ENCODE measurements at regions not wholly inside any gene's neighbourhood (a gene's known extent, or its start where the extent isn't known, plus 50 kb on each side); places are given as distances from the start of the nearest gene placed in this dataset.

DNA sequence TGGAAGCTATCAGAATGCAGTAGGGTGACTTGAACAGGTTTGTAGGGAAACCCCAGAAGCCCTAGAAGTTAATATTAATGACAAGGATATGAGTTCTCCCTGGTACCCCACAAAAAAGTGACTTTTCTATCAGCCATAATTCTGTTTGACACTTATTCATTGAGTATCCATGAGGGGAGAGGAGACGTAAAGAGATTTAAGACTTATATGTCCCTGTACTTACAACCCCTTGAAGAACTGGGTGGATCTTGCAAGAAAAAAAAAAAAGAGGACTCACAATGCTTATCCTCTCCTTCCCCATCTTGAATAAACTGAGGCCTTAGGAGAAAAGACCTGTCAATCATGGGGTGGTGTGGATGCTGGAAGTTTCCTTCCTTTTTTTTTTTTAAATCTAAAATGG lies 203.5 kb downstream of the CBLN1 start:
- DNase-seq = no peak

DNA sequence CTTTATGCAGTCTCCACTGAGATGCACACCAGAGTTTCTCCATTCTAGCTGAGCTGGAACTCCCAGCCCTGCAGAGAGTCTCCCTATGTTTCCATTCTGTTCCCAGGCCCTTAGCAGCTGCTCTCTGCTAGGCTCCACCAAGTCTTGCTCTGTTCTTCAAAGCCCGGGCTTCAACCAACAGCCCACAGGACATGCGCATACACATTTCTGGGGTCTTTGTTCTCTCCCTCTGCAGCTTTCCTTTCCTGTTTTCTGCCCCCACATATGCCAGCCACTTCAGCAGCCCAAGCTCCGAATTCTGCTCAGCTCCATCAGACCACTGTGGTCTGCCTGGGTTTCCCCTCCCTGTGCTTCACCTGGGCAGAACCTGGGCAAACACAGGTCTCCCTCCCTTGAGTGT lies 205.9 kb downstream of the CBLN1 start:
- no peak for DNase-seq

GRCh38 chr16:49068224-49068623 lies 213.4 kb downstream of the CBLN1 start:
- DNase-seq = no peak

DNA sequence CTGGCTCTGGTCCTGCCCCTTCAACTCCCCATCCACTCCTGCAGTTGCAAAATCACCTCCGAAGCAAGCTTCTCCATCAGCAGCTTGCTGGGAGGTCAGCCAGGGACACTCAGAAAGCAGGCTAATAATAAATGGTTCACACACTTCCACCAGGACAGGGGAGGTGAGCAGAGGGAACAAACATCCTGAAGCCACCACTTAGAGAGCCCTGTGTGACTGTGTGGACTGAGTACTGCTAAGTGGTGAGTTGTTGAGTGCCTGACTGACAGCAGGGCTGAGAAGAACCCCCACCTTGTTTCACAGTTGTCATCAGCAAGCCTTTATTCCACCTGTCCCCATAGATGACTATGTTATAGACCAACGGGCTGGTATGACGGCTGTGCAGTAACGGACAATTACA lies 213.9 kb downstream of the CBLN1 start:
- DNase-seq = no peak

GRCh38 chr16:49061137-49061714 lies 220.4 kb downstream of the CBLN1 start:
- no peak for DNase-seq

DNA sequence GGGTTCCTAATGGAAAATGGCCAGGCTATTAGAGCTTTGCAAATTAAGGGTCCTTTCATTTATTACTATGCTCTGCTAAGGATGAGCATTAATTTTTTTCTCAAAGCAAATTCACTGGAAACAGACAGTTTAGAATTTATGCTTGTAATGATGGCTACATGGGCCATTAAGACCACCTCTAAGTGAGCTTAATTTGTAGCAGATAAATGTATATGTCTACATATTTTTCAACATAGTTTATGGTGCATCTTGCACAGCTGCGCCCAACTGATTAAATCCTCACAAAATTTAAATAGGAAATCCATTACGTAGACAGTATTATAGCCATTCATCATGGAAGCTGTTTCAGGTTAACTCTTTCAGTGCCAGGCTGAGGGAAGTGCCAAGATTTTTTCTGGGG lies 220.9 kb downstream of the CBLN1 start:
- DNase-seq = no peak

- DNase-seq = no peak
These were observed 223.3 kb downstream of the CBLN1 start for GRCh38 chr16:49058382-49058781.

GRCh38 chr16:49057936-49058335 lies 223.7 kb downstream of the CBLN1 start:
- DNase-seq = no peak

DNA sequence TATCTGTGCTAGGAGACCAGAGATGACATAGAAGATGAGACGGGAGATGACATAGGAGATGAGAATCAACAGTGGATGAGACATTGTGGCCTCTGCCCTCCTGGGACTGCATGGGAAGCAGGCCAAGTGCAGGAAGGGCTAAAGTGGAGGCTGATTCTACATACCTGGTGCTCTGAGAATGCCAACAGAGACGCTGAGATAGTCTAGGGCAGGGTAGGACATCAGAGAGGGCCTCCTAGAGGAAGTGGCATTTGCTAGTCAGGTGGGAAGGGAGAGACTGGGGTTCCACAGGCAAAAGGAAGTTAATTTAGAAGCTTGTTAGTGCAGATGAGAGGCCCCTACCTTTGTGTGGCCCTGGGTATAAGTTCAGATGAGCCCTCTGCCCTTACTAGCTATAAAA lies 224.2 kb downstream of the CBLN1 start:
- no peak for DNase-seq

DNA sequence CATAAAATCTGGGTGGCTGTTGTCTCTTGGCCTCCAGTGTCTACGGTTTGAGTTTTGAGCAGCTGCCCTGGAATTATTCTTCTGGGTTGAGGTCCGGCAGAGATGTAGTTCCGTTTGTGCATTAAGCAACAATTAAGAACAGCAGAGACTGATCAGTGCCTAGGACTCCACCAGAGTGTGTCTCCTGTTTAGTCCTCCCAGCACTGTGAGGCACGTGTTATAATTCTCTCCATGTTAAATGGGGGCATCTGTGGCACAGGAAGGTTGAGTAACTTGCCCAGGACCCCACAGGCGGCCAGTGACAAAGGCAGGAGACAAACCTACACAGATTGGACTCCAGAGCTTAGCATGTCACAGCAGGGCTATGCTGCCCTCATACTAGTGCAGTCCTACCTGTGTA lies 225.1 kb downstream of the CBLN1 start:
- DNase-seq = no peak

- no peak for DNase-seq
These were observed 225.7 kb downstream of the CBLN1 start for GRCh38 chr16:49055824-49056545.

DNA sequence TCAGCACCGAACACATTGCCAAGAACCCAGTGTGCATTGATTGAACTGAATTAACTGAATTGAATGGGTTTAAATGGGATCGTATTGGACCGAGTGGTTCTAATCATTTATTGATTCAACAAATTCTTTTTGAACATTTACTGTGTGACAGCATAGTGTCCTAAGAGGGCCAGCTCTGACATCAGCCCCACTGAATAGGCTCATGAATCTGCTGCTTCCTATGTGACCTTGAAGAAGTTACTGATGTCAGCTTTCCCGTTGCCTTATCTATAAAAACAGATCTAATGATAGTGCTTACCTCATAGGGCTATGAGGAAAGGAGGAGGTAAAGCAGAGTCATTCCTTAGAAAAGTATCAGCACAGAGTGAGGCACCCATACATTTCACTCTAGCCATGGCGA lies 226.3 kb downstream of the CBLN1 start:
- no peak for DNase-seq

DNA sequence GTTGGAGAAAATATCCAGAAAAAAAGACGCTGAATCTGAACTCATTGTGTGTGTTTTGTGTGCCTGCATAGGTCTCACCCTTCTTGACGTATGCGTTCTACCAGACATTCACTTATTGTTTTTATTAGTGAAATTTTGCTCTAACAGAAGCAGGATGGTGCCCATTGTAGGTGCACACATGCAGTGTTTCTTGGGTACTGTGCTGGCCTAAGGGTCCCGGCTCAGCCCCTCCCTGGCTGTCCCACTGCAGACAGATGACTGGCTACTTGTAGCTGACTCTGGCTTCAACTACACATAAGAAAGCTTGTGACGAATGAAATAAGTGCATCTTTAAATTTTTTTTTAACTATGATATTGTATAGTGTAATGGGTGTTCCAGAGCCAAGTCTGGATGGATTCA lies 227.0 kb downstream of the CBLN1 start:
- DNase-seq = no peak

DNA sequence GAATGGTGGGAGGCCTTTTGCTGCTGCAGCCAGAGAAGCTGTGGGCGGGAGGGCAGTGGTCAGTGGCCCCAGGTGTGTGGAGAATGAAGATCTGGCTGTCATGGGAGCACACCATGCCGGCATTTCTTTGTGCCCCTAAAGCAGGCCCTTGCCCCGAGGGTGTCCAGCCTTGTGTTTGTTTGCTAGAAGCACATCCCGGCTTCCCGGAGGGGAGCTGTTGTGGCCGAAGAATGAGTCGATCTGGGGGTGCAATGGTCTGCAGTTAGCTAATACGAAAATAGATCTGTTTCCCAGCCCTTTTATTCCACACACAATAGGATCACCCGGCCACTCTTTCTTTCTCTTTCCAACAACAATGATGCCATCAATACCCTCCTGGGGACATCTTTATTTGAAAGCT lies 228.8 kb downstream of the CBLN1 start:
- DNase-seq = no peak

GRCh38 chr16:49051576-49051975 lies 230.1 kb downstream of the CBLN1 start:
- no peak for DNase-seq

DNA sequence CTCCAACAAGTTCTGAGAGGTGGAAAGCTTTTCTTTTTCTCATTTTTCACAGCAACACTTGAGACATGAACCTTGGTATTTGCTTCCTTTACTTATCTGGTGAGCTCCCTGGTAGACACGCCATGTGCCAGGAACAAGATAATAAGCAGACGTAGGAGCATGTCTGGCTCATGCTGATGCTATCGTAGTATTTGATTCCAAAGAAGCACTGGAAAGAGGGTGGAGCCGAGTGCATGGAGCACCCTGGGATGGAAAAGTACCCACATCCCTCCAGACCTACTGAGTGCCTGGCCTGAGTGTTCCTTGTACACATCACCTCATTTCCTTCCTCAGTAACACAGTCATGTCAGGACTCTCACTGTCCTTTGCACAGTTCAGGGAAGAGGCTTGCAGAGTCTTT lies 231.0 kb downstream of the CBLN1 start:
- DNase-seq = no peak

DNA sequence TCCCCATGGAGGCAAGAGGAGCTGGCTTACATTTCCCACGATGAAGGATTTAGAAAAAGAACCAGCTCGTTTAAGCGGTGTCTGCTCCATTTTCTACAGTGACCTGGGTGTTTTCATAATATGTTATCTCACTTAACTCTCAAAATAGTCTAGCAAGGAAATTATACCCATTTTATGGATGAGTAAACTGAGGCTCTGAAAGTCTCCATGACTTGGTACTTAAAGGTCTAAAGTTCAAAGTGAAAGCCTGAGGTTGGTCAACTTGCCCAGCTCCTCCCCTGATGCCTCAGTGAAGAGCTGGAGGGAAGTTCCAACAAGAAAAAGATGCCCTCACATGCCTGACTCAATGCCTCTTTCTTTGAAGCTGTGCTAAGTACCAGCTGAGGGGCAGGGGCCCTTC lies 232.0 kb downstream of the CBLN1 start:
- DNase-seq = no peak

DNA sequence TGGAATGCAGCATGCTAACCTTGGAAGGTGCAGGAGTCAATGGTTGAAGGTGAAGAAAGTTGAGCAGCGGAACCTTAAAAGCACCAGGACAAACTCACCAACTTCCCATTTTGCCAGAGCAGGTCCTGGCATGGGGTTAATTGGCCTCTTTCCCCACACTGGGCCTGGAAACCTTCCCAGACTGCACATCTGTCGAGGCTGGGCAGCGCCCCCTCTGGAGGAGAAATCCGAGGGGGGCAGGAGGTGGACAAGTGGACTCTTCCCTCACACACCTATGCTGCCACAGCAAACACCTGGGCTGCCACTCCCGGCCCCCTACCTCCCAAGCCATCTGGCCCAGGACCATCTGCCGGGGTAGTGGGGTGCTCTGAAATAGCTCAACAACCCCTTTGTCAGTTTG lies 232.4 kb downstream of the CBLN1 start:
- DNase-seq = no peak

- no peak for DNase-seq
These were observed 233.1 kb downstream of the CBLN1 start for GRCh38 chr16:49048557-49048956.

DNA sequence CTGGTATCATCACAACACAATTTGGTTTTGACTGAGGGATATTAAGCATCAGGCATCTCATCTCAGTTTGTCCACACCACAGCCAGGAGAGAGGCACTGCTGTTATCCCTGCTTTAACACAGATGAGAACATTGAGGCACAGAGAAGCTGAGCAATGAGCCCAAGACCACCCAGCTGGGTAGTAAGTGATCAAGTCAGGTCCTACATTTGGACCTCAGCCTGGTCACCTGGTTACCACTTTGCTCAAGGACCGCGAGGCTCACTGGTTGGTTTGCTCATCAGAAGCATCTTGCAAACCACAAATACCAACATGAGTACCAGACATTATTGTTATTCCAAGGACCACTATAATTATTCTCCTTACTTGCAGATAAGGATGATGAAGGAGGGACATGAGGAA lies 245.5 kb downstream of the CBLN1 start:
- DNase-seq = no peak

DNA sequence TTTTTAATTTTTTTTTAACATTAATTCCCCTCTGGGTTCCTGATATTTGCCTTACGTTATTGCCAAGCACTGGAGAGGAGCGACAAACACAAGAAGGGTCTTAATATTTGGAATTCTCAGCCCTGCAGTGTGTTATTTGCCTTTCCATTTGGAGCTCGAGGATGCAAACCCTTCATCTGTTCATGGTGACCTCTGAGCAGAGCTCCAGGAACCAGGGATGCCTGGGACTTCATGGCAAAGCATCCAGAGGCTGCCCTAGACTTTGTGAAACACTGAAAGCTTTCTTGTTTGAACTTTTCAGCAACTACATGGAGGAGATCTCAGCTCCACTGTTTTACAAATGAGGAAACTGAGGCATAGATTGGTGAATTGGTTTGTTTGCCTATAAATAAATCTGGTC lies 254.2 kb downstream of the CBLN1 start:
- no peak for DNase-seq

- no peak for DNase-seq
These were observed 255.0 kb downstream of the CBLN1 start for GRCh38 chr16:49026566-49027181.

GRCh38 chr16:49024896-49025295 lies 256.7 kb downstream of the CBLN1 start:
- DNase-seq = no peak

DNA sequence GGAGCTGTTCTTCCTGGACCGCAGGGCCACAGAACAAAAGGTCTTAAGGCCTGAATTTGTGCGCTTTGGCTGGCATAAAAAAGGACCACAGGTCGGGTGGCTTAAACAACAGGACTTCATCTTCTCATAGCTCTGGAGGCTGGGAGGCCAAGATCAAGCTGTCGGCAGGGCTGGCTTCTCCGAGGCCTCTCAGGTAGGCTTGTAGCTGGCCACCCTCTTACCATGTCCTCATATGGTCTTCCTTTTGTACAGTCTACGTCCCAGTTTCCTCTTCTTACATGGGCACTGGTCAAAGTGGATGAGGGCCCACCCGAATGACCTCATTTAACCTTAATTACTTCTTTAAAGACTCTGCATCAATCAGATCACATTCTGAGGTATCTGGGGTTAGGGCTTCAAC lies 257.6 kb downstream of the CBLN1 start:
- DNase-seq = no peak

- no peak for DNase-seq
These were observed 258.6 kb downstream of the CBLN1 start for GRCh38 chr16:49023050-49023449.

Data from inflammatory macrophage (primary cell).